ENCODE measurements at regions not wholly inside any gene's neighbourhood (a gene's known extent, or its start where the extent isn't known, plus 50 kb on each side); places are given as distances from the start of the nearest gene placed in this dataset.

- DNase-seq (ENCODE audit: low spot score), result no peak
These were observed 420.4 kb downstream of the CETN3 start for GRCh38 chr5:89988998-89989655.

- DNase-seq (ENCODE audit: low spot score), result no peak
These were observed 421.3 kb downstream of the CETN3 start for GRCh38 chr5:89988129-89988810.

GRCh38 chr5:89983216-89983615 is 426.3 kb downstream of the CETN3 start:
- no peak for DNase-seq (ENCODE audit: low spot score)

- DNase-seq (ENCODE audit: low spot score), result no peak
These were observed 427.4 kb downstream of the CETN3 start for GRCh38 chr5:89981878-89982773.

- no peak for DNase-seq (ENCODE audit: low spot score)
These were observed 428.5 kb downstream of the CETN3 start for GRCh38 chr5:89981021-89981420.

GRCh38 chr5:89973516-89973915 is 436.0 kb downstream of the CETN3 start:
- no peak for DNase-seq (ENCODE audit: low spot score)

GRCh38 chr5:89972901-89973300 is 436.7 kb downstream of the CETN3 start:
- DNase-seq (ENCODE audit: low spot score), result no peak

- DNase-seq (ENCODE audit: low spot score), result no peak
These were observed 440.6 kb downstream of the CETN3 start for GRCh38 chr5:89968958-89969381.

GRCh38 chr5:89967771-89968444 is 441.6 kb downstream of the CETN3 start:
- no peak for DNase-seq (ENCODE audit: low spot score)

- no peak for DNase-seq (ENCODE audit: low spot score)
These were observed 452.7 kb downstream of the CETN3 start for GRCh38 chr5:89956838-89957237.

- no peak for DNase-seq (ENCODE audit: low spot score)
These were observed 454.6 kb downstream of the CETN3 start for GRCh38 chr5:89954916-89955315.

- no peak for DNase-seq (ENCODE audit: low spot score)
These were observed 457.7 kb downstream of the CETN3 start for GRCh38 chr5:89951876-89952275.

- no peak for DNase-seq (ENCODE audit: low spot score)
These were observed 459.3 kb downstream of the CETN3 start for GRCh38 chr5:89950234-89950633.

- no peak for DNase-seq (ENCODE audit: low spot score)
These were observed 460.6 kb downstream of the CETN3 start for GRCh38 chr5:89948977-89949376.

GRCh38 chr5:89946916-89947315 is 462.6 kb downstream of the CETN3 start:
- DNase-seq (ENCODE audit: low spot score), result no peak

- no peak for DNase-seq (ENCODE audit: low spot score)
These were observed 463.0 kb downstream of the CETN3 start for GRCh38 chr5:89946508-89946907.

GRCh38 chr5:89942171-89942570 is 467.4 kb downstream of the CETN3 start:
- DNase-seq (ENCODE audit: low spot score), result no peak

- no peak for DNase-seq (ENCODE audit: low spot score)
These were observed 473.0 kb downstream of the CETN3 start for GRCh38 chr5:89936576-89936975.

- no peak for DNase-seq (ENCODE audit: low spot score)
These were observed 475.5 kb downstream of the CETN3 start for GRCh38 chr5:89934069-89934468.

- DNase-seq (ENCODE audit: low spot score), result no peak
These were observed 476.8 kb downstream of the CETN3 start for GRCh38 chr5:89932771-89933181.

GRCh38 chr5:89930591-89931392 is 478.8 kb downstream of the CETN3 start:
- DNase-seq (ENCODE audit: low spot score), result peak; percentile 3
